HFFc6 (cell line): ENCODE measurements at regions not wholly inside any gene's neighbourhood (a gene's known extent, or its start where the extent isn't known, plus 50 kb on each side); places are given as distances from the start of the nearest gene placed in this dataset.

ENCODE experiments used
- DNase-seq: peaks from one replicate; pipeline ENCODE4 v3.0.0-alpha.2; 2018
- H3K27ac Mint-ChIP-seq: 2 replicates; pipeline ENCODE4 v1.8.0; 2020; ENCODE audit warnings: mild to moderate bottlenecking, mixed read lengths
- H3K27me3 Mint-ChIP-seq: 2 replicates; pipeline ENCODE4 v1.8.0; 2021; ENCODE audit warnings: mild to moderate bottlenecking, moderate library complexity, mixed read lengths; ENCODE audit not compliant: insufficient read depth
- H3K36me3 Mint-ChIP-seq: 2 replicates; pipeline ENCODE4 v1.8.0; 2021; ENCODE audit warnings: low read depth, mixed read lengths
- H3K4me1 Mint-ChIP-seq: 2 replicates; pipeline ENCODE4 v1.8.0; 2020; ENCODE audit warnings: low read depth, mixed read lengths
- H3K4me3 Mint-ChIP-seq: 2 replicates; pipeline ENCODE4 v1.8.0; 2020; ENCODE audit warnings: mild to moderate bottlenecking, moderate library complexity, mixed read lengths
- H3K9me3 Mint-ChIP-seq: 2 replicates; pipeline ENCODE4 v1.8.0; 2020; ENCODE audit warnings: mild to moderate bottlenecking, mixed read lengths
- CTCF ChIP-seq: fragments of 200-600 bp; sonication (generic); IDR thresholded peaks from 2 replicates; pipeline ENCODE4 v1.5.0; 2021; ENCODE audit warnings: antibody characterized with exemption, mild to moderate bottlenecking

DNA sequence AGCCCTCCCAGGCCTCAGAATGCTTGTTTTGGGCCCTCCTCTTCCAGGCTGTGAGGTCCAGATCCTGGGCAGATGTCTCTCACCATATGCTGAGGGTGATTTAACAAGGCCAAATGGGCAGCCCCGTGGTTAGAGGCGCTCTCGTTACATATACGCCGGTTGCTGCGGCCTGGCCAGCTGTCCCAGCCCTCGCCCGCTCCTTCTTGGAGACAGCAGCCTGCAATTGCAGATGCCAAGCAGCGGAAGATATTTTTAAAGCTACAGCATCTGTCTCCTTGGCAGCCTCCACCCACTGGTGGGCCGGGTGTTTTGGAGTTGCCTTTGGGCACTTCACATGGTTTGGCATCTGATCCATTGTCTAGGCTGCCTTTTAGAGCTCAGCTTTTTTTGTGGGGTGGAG is 178.8 kb upstream of the NFIA start:
- no peak for DNase-seq
- no peak for TF ChIP-seq CTCF
- Mint-ChIP-seq H3K4me1 (no peaks in the 10 kb centered on the region), H3K9me3 (no peaks in the 10 kb centered on the region), H3K36me3 (no peaks in the 10 kb centered on the region), H3K4me3 (no peak overlapping the region), H3K27ac (no peak overlapping the region), H3K27me3 (peaks cover 2% of the 10 kb centered on the region; the same call in 1 of the 2 replicates)

DNA sequence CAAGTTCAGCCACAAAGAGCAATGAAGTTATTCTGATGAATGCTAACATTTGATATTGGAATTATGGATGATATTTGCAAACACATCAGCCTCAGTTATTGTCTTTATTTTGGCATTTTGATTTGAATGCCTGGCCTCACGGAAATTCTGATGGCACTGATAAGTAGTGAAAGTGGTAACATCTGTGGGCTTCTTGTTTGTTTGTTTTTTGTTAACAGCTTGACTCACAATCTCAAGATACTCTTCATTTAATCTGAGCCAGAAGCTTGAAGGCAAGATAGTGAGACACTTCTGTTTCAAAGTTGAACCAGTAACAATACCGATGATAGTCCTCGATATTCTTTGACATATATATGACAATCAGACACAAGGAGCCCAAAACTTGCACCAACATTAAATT is 182.9 kb upstream of the NFIA start:
- no peak for DNase-seq
- H3K27me3 Mint-ChIP-seq, result peaks cover 2% of the 10 kb centered on the region; the same call in 1 of the 2 replicates
- TF ChIP-seq CTCF, result no peak
- no peak overlapping the region for H3K27ac Mint-ChIP-seq
- H3K9me3 Mint-ChIP-seq, result no peaks in the 10 kb centered on the region
- no peaks in the 10 kb centered on the region for H3K36me3 Mint-ChIP-seq
- H3K4me3 Mint-ChIP-seq, result no peak overlapping the region
- no peaks in the 10 kb centered on the region for H3K4me1 Mint-ChIP-seq

- no peaks in the 10 kb centered on the region for H3K4me1 Mint-ChIP-seq
- H3K27ac Mint-ChIP-seq, result no peak overlapping the region
- H3K27me3 Mint-ChIP-seq, result peaks cover 2% of the 10 kb centered on the region; the same call in 1 of the 2 replicates
- DNase-seq, result no peak
- H3K4me3 Mint-ChIP-seq, result no peak overlapping the region
- no peaks in the 10 kb centered on the region for H3K9me3 Mint-ChIP-seq
- no peak for TF ChIP-seq CTCF
- no peaks in the 10 kb centered on the region for H3K36me3 Mint-ChIP-seq
These were observed 183.4 kb upstream of the NFIA start for GRCh38 chr1:60898987-60899386.

DNA sequence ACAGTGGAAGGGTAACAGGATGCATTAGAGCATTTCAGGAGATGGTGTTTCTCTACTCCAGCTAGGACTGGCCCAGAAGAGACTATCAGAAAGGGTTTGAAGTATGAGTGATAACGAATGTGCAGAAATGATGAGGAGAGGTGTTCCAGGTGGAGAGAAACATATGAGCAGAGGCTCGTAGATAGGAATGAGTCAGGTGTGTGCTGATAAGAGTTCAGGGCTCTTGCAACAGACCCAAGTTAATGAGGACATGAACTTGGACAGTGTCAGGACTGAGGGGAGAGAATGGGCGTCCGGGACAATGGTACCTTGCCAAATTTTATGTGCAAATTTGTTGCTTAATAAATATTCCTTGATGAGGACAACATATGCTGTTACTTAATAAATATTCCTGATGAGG is 183.9 kb upstream of the NFIA start:
- H3K4me1 Mint-ChIP-seq, result no peaks in the 10 kb centered on the region

GRCh38 chr1:60896701-60897363 is 185.5 kb upstream of the NFIA start:
- H3K27me3 Mint-ChIP-seq, result peaks cover 2% of the 10 kb centered on the region
- DNase-seq, result no peak
- H3K4me1 Mint-ChIP-seq, result no peaks in the 10 kb centered on the region
- H3K4me3 Mint-ChIP-seq, result no peak overlapping the region
- TF ChIP-seq CTCF, result no peak
- H3K9me3 Mint-ChIP-seq, result no peaks in the 10 kb centered on the region; the same call in 1 of the 2 replicates
- no peaks in the 10 kb centered on the region for H3K36me3 Mint-ChIP-seq
- H3K27ac Mint-ChIP-seq, result no peak overlapping the region

More for the DNA sequence above, 183.9 kb upstream of the NFIA start:
- H3K27me3 Mint-ChIP-seq, result peaks cover 2% of the 10 kb centered on the region
- no peaks in the 10 kb centered on the region for H3K36me3 Mint-ChIP-seq
- no peak overlapping the region for H3K27ac Mint-ChIP-seq
- TF ChIP-seq CTCF, result no peak
- H3K9me3 Mint-ChIP-seq, result no peaks in the 10 kb centered on the region; the same call in 1 of the 2 replicates
- no peak overlapping the region for H3K4me3 Mint-ChIP-seq
- no peak for DNase-seq
